ENCODE measurements at regions not wholly inside any gene's neighbourhood (a gene's known extent, or its start where the extent isn't known, plus 50 kb on each side); places are given as distances from the start of the nearest gene placed in this dataset.
A peak's percentile ranks its signal among the peaks of the same experiment; 100 is the strongest.

DNA sequence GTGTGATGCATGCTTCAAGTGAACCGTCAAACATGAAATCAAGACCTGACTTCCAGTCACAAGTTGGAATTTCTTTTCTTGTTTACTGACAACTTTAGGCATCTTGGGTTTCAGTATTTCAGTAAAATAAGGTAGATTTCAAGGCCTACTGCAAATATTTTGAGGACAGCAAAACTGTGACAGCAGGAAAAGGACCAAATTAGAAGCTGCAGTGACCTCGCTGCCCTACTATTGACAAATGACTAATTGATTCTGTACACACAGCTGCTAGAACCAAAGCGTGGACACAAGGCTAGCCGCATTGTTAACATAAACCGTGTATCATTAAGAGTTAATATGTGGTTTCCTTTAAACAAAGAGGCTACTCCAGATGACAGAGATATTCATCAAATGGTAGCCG lies 105.7 kb upstream of the SEC61G start:
- H3K9me3 ChIP-seq: no peaks in the 10 kb centered on the region
- no peak for DNase-seq (ENCODE audit: low spot score in 2 of 2)
- H3K36me3 ChIP-seq: no peaks in the 10 kb centered on the region
- no peak overlapping the region for H3K27ac ChIP-seq
- H3K27me3 ChIP-seq: no peaks in the 10 kb centered on the region
- TF ChIP-seq POLR2A (IDR thresholded peaks at IDR 0.05) (no peak), POLR2AphosphoS5 (IDR thresholded peaks at IDR 0.05) (no peak)
- TF ChIP-seq, protein P1, sequence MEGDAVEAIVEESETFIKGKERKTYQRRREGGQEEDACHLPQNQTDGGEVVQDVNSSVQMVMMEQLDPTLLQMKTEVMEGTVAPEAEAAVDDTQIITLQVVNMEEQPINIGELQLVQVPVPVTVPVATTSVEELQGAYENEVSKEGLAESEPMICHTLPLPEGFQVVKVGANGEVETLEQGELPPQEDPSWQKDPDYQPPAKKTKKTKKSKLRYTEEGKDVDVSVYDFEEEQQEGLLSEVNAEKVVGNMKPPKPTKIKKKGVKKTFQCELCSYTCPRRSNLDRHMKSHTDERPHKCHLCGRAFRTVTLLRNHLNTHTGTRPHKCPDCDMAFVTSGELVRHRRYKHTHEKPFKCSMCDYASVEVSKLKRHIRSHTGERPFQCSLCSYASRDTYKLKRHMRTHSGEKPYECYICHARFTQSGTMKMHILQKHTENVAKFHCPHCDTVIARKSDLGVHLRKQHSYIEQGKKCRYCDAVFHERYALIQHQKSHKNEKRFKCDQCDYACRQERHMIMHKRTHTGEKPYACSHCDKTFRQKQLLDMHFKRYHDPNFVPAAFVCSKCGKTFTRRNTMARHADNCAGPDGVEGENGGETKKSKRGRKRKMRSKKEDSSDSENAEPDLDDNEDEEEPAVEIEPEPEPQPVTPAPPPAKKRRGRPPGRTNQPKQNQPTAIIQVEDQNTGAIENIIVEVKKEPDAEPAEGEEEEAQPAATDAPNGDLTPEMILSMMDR (IDR thresholded peaks at IDR 0.05): no peak
- no peak overlapping the region for H3K4me3 ChIP-seq
- intact Hi-C loops (cut with DNase I; ENCODE audit: low total_unique reads): no loop called here
- H3K4me1 ChIP-seq: no peaks in the 10 kb centered on the region

DNA sequence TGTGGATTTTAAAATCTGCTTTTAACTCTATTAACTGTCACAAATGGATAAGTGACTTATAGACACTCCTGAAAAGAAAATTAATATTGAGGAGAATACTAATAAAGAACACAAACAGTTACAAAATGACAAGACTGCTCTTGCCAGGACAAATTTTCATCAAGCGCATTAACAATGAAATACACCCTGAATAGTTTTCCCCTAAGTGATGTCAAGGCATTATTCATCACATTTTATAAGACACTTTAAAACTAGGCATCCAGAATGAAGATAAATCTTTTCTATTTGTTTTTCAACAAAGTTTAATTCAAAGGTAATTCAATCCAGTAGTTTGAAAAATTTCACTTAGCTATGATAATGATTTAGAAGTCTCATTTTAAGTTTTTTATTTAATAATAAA lies 110.5 kb upstream of the SEC61G start:
- Histone ChIP-seq H3K27me3 (no peaks in the 10 kb centered on the region), H3K9me3 (no peaks in the 10 kb centered on the region), H3K4me1 (no peaks in the 10 kb centered on the region), H3K27ac (no peak overlapping the region), H3K36me3 (no peaks in the 10 kb centered on the region), H3K4me3 (no peak overlapping the region)
- intact Hi-C loops (cut with DNase I; ENCODE audit: low total_unique reads): no loop called here
- DNase-seq (ENCODE audit: low spot score in 2 of 2): no peak
- TF ChIP-seq POLR2AphosphoS5 (IDR thresholded peaks at IDR 0.05) (no peak), POLR2A (IDR thresholded peaks at IDR 0.05) (no peak)
- TF ChIP-seq, protein P1 (IDR thresholded peaks at IDR 0.05): no peak

DNA sequence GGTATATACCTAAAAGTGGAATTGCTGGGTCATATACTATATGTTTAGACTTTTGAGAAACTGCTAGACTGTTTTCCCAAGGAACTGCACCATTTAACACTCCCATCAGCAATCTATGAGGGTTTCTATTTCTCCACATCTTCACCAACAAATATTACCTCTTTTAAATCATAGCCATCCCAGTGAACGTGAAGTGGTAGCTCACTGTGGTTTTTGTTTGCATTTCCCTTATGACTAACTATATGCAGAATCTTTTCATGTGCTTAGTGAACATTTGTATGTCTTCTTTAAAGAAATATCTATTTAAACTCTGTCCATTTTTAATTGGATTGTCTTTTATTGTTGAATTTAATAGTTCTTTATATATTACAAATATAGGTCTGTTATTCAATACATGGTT lies 115.8 kb upstream of the SEC61G start:
- TF ChIP-seq POLR2AphosphoS5 (IDR thresholded peaks at IDR 0.05) (no peak), POLR2A (IDR thresholded peaks at IDR 0.05) (no peak)
- TF ChIP-seq, protein P1 (IDR thresholded peaks at IDR 0.05): no peak

DNA sequence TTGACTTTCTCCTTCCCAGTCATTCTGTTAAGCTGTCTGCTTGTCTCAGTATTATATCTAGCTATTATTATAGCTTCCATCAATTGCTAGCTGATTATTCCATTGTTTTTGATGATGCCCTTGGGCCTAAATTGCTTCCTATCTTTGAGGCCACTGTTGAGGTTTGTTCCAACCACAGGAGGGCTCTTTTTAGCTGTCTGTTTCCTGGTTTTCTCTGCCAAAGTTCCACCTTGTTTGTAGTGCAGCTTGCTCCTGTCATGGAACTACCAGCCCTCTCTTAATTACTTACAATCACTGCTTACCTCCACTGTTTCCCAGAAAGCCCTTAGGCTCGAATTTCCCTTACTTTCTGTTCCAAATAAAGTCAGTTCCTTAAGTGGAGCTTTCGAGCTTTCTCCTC lies 118.7 kb upstream of the SEC61G start:
- Histone ChIP-seq H3K9me3 (no peaks in the 10 kb centered on the region), H3K27me3 (no peaks in the 10 kb centered on the region), H3K4me3 (no peak overlapping the region), H3K4me1 (no peaks in the 10 kb centered on the region), H3K36me3 (no peaks in the 10 kb centered on the region), H3K27ac (no peak overlapping the region)
- no peak for TF ChIP-seq POLR2AphosphoS5 (IDR thresholded peaks at IDR 0.05)
- no peak for TF ChIP-seq POLR2A (IDR thresholded peaks at IDR 0.05)
- TF ChIP-seq, protein P1 (IDR thresholded peaks at IDR 0.05): peak in 1 of 3 donors; percentile 13
- no peak for DNase-seq (ENCODE audit: low spot score in 2 of 2)
- intact Hi-C loops (cut with DNase I; ENCODE audit: low total_unique reads): no loop called here

More for the DNA sequence above, 115.8 kb upstream of the SEC61G start:
- H3K9me3 ChIP-seq: no peaks in the 10 kb centered on the region
- H3K4me1 ChIP-seq: no peaks in the 10 kb centered on the region
- intact Hi-C loops (cut with DNase I; ENCODE audit: low total_unique reads): no loop called here
- DNase-seq (ENCODE audit: low spot score in 2 of 2): no peak
- H3K36me3 ChIP-seq: no peaks in the 10 kb centered on the region
- no peaks in the 10 kb centered on the region for H3K27me3 ChIP-seq
- no peak overlapping the region for H3K4me3 ChIP-seq
- no peak overlapping the region for H3K27ac ChIP-seq

DNA sequence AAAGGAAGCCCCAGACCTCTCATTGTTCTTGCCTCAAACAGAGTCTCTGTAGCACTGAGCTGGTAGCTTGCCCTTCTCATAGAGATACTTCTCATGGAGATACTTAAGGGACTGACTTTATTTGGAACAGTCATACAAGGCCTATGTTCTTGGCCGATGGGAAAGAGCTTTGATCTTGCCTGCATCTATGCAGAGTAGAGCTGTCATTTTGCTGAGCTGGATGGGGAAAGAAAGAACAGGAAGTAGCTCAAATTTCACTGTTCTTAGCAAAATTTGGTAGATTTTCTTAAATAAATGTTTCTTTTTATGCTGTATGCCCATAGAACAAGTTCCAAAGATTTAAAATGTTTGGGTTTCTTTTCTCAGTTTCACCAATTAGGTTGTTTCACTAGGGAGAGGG lies 119.3 kb upstream of the SEC61G start:
- Histone ChIP-seq H3K27me3 (no peaks in the 10 kb centered on the region), H3K4me3 (no peak overlapping the region), H3K4me1 (no peaks in the 10 kb centered on the region), H3K9me3 (no peaks in the 10 kb centered on the region), H3K36me3 (no peaks in the 10 kb centered on the region), H3K27ac (no peak overlapping the region)
- TF ChIP-seq POLR2AphosphoS5 (IDR thresholded peaks at IDR 0.05): no peak
- no peak for TF ChIP-seq POLR2A (IDR thresholded peaks at IDR 0.05)
- TF ChIP-seq, protein P1 (IDR thresholded peaks at IDR 0.05): no peak
- no peak for DNase-seq (ENCODE audit: low spot score in 2 of 2)
- intact Hi-C loops (cut with DNase I; ENCODE audit: low total_unique reads): no loop called here
